H9 (cell line): ENCODE measurements at regions not wholly inside any gene's neighbourhood (a gene's known extent, or its start where the extent isn't known, plus 50 kb on each side); places are given as distances from the start of the nearest gene placed in this dataset.

Experiments
- DNase-seq: peaks from one replicate; pipeline ENCODE4 v3.0.0-alpha.2; 2017
- H2AFZ ChIP-seq: one replicate; pipeline ENCODE4 v1.6.1; 2013; ENCODE audit warnings: mild to moderate bottlenecking, low read length, control low read depth, moderate library complexity
- H2AK5ac ChIP-seq: 2 replicates; pipeline ENCODE4 v1.6.1; 2013; ENCODE audit warnings: low read length, control low read depth, mixed read lengths; ENCODE audit not compliant: insufficient read length
- H2BK120ac ChIP-seq: one replicate; pipeline ENCODE4 v1.6.1; 2013; ENCODE audit warnings: low read depth, mild to moderate bottlenecking, low read length, control low read depth, inconsistent platforms; ENCODE audit not compliant: poor library complexity, severe bottlenecking
- H2BK12ac ChIP-seq: 2 replicates; pipeline ENCODE4 v1.6.1; 2013; ENCODE audit warnings: low read length, control low read depth, mixed read lengths, low read depth; ENCODE audit not compliant: insufficient read length
- H2BK15ac ChIP-seq: 2 replicates; pipeline ENCODE4 v1.6.1; 2013; ENCODE audit warnings: low read depth, low read length, control low read depth
- H2BK20ac ChIP-seq: one replicate; pipeline ENCODE4 v1.6.1; 2013; ENCODE audit warnings: low read depth, mild to moderate bottlenecking, low read length, control low read depth, inconsistent platforms; ENCODE audit not compliant: poor library complexity, severe bottlenecking
- H2BK5ac ChIP-seq: 2 replicates; pipeline ENCODE4 v1.6.1; 2013; ENCODE audit warnings: low read length, control low read depth, mixed read lengths; ENCODE audit not compliant: insufficient read length
- H3K14ac ChIP-seq: 2 replicates; pipeline ENCODE4 v1.6.1; 2013; ENCODE audit warnings: low read length, control low read depth; ENCODE audit not compliant: insufficient read depth
- H3K18ac ChIP-seq: 2 replicates; pipeline ENCODE4 v1.6.1; 2013; ENCODE audit warnings: low read depth, mild to moderate bottlenecking, mixed read lengths, low read length, control low read depth; ENCODE audit not compliant: insufficient read length
- H3K23ac ChIP-seq: 2 replicates; pipeline ENCODE4 v1.6.1; 2013; ENCODE audit warnings: low read length, control low read depth, mixed read lengths, low read depth; ENCODE audit not compliant: insufficient read length
- H3K23me2 ChIP-seq: 2 replicates; pipeline ENCODE4 v1.6.1; 2013; ENCODE audit warnings: low read depth, mild to moderate bottlenecking, mixed read lengths, low read length, control low read depth; ENCODE audit not compliant: insufficient read length, poor library complexity, severe bottlenecking
- H3K27ac ChIP-seq: 2 replicates; pipeline ENCODE4 v1.5.1; 2013; ENCODE audit warnings: low read length, control low read depth, mixed read lengths, low read depth; ENCODE audit not compliant: insufficient read length
- H3K27me3 ChIP-seq: 2 replicates; pipeline ENCODE4 v1.6.1; 2013; ENCODE audit warnings: low read length, control low read depth, inconsistent platforms; ENCODE audit not compliant: insufficient read depth
- H3K4ac ChIP-seq: 2 replicates; pipeline ENCODE4 v1.6.1; 2013; ENCODE audit warnings: low read depth, mild to moderate bottlenecking, control low read depth, inconsistent platforms, low read length, moderate library complexity
- H3K4me1 ChIP-seq: 2 replicates; pipeline ENCODE4 v1.6.1; 2013; ENCODE audit warnings: low read length, control low read depth, inconsistent platforms; ENCODE audit not compliant: insufficient read depth
- H3K4me2 ChIP-seq: 2 replicates; pipeline ENCODE4 v1.6.1; 2013; ENCODE audit warnings: low read length, control low read depth, mixed read lengths; ENCODE audit not compliant: insufficient read length, insufficient read depth
- H3K56ac ChIP-seq: 2 replicates; pipeline ENCODE4 v1.6.1; 2013; ENCODE audit warnings: low read depth, mild to moderate bottlenecking, mixed read lengths, low read length, control low read depth; ENCODE audit not compliant: insufficient read length
- H3K79me1 ChIP-seq: 2 replicates; pipeline ENCODE4 v1.6.1; 2013; ENCODE audit warnings: low read depth, mild to moderate bottlenecking, moderate library complexity, low read length, control low read depth, inconsistent platforms; ENCODE audit not compliant: insufficient read depth, poor library complexity, severe bottlenecking
- H3K79me2 ChIP-seq: 2 replicates; pipeline ENCODE4 v1.6.1; 2013; ENCODE audit warnings: low read length, control low read depth, inconsistent platforms; ENCODE audit not compliant: insufficient read depth
- H3K9ac ChIP-seq: 2 replicates; pipeline ENCODE4 v1.6.1; 2013; ENCODE audit warnings: low read length, control low read depth, mixed read lengths; ENCODE audit not compliant: insufficient read length; ENCODE audit errors: extremely low read depth
- H3K9me3 ChIP-seq: one replicate; pipeline ENCODE4 v1.6.1; 2013; ENCODE audit warnings: low read depth, low read length, inconsistent platforms; ENCODE audit not compliant: control insufficient read depth
- H3T11ph ChIP-seq: one replicate; pipeline ENCODE4 v1.6.1; 2013; ENCODE audit warnings: mild to moderate bottlenecking, low read length, control low read depth, inconsistent platforms
- H4K20me1 ChIP-seq: one replicate; pipeline ENCODE4 v1.6.1; 2013; ENCODE audit not compliant: control insufficient read depth, insufficient read length, insufficient read depth
- H4K5ac ChIP-seq: 2 replicates; pipeline ENCODE4 v1.6.1; 2013; ENCODE audit warnings: low read depth, mild to moderate bottlenecking, mixed read lengths, low read length, control low read depth; ENCODE audit not compliant: insufficient read length
- H4K8ac ChIP-seq: replicated peaks from 2 replicates; pipeline ENCODE4 v1.6.1; 2013; ENCODE audit warnings: low read length, control low read depth, mixed read lengths, low read depth; ENCODE audit not compliant: insufficient read length
- H4K91ac ChIP-seq: 2 replicates; pipeline ENCODE4 v1.6.1; 2013; ENCODE audit warnings: low read depth, mild to moderate bottlenecking, moderate library complexity, mixed read lengths, low read length, control low read depth; ENCODE audit not compliant: insufficient read length
- H3K27ac Mint-ChIP-seq, 3 experiments: 2 replicates in 2 of 3; 3 replicates in 1 of 3; pipeline ENCODE4 v1.8.0; 2020 to 2021; ENCODE audit warnings: mixed read lengths in 3 of 3, mild to moderate bottlenecking in 1 of 3, moderate library complexity in 1 of 3
- H3K27me3 Mint-ChIP-seq: 2 replicates; pipeline ENCODE4 v1.8.0; 2021; ENCODE audit warnings: low read depth, mild to moderate bottlenecking, moderate library complexity, mixed read lengths
- H3K36me3 Mint-ChIP-seq, 3 experiments: 2 replicates in 2 of 3; 3 replicates in 1 of 3; pipeline ENCODE4 v1.8.0; 2020 to 2021; ENCODE audit warnings: low read depth in 3 of 3, mixed read lengths in 3 of 3; ENCODE audit not compliant: insufficient read depth in 1 of 3
- H3K4me1 Mint-ChIP-seq, 2 experiments: 2 replicates each; pipeline ENCODE4 v1.8.0; 2020; ENCODE audit warnings: mixed read lengths in 2 of 2
- H3K4me3 Mint-ChIP-seq, 2 experiments: 2 replicates in 1 of 2; 3 replicates in 1 of 2; pipeline ENCODE4 v1.8.0; 2020 to 2021; ENCODE audit warnings: mild to moderate bottlenecking in 2 of 2, mixed read lengths in 2 of 2, moderate library complexity in 1 of 2
- H3K9me3 Mint-ChIP-seq, 2 experiments: 2 replicates in 1 of 2; 3 replicates in 1 of 2; pipeline ENCODE4 v1.8.0; 2020; ENCODE audit warnings: mild to moderate bottlenecking in 2 of 2, mixed read lengths in 2 of 2, moderate library complexity in 1 of 2
- CTCF ChIP-seq: fragments of 200-600 bp; sonication (generic); conservative IDR thresholded peaks from 3 replicates; pipeline ENCODE4 v1.8.0; 2021; ENCODE audit warnings: antibody characterized with exemption, mild to moderate bottlenecking
- WGBS: extraction: QIAGEN DNeasy Blood & Tissue Kit; methylation state at CpG from one replicate; pipeline ENCODE4 v1.1.7; 2013; ENCODE audit warnings: missing lambda C conversion rate, low lambda C conversion rate, mixed read lengths; ENCODE audit not compliant: insufficient read length; ENCODE audit errors: extremely low coverage; 5-methylcytosine and 5-hydroxymethylcytosine counted together

- H3K4me3 Mint-ChIP-seq: no peak overlapping the region
- Histone ChIP-seq H3K4me2 (no peak overlapping the region), H4K20me1 (no peaks in the 10 kb centered on the region)
Observed at GRCh38 chr4:17169699-17170098, 271.3 kb upstream of the LDB2 start.

More at GRCh38 chr4:17169699-17170098, 271.3 kb upstream of the LDB2 start:
- H3K14ac ChIP-seq: no peak overlapping the region
- no peak overlapping the region for H3K27ac Mint-ChIP-seq
- no peak overlapping the region for H2BK15ac ChIP-seq
- no peak overlapping the region for H2AFZ ChIP-seq
- no peak overlapping the region for H3K18ac ChIP-seq
- H3K9me3 ChIP-seq: no peaks in the 10 kb centered on the region
- H3K56ac ChIP-seq: no peak overlapping the region
- no peak overlapping the region for H3K23ac ChIP-seq
- TF ChIP-seq CTCF: no peak
- no peaks in the 10 kb centered on the region for H3K9me3 Mint-ChIP-seq
- no CpG with 5 or more reads among the region's 1 CpG for WGBS
- H3K4ac ChIP-seq: no peak overlapping the region
- DNase-seq: no peak
- no peaks in the 10 kb centered on the region; the same call in 1 of the 2 replicates for H3K4me1 ChIP-seq
- no peaks in the 10 kb centered on the region for H3K23me2 ChIP-seq
- no peak overlapping the region for H2BK5ac ChIP-seq
- no peaks in the 10 kb centered on the region; the same call in 1 of the 2 replicates for H3K79me2 ChIP-seq
- H4K8ac ChIP-seq: no peak overlapping the region
- H3K36me3 Mint-ChIP-seq: no peaks in the 10 kb centered on the region
- no peak overlapping the region for H2BK120ac ChIP-seq
- H3K4me1 Mint-ChIP-seq: peaks cover 21 to 25% of the 10 kb centered on the region in 2 experiments
- no peak overlapping the region for H3K9ac ChIP-seq
- H2BK20ac ChIP-seq: no peak overlapping the region
- H4K5ac ChIP-seq: no peak overlapping the region
- H3K27ac ChIP-seq: no peak overlapping the region
- H3K79me1 ChIP-seq: no peaks in the 10 kb centered on the region
- no peak overlapping the region for H2AK5ac ChIP-seq
- no peak overlapping the region for H2BK12ac ChIP-seq
- H3T11ph ChIP-seq: no peak overlapping the region
- H3K27me3 ChIP-seq: no peaks in the 10 kb centered on the region; the same call in 1 of the 2 replicates
- H4K91ac ChIP-seq: no peak overlapping the region
- peaks cover 11% of the 10 kb centered on the region for H3K27me3 Mint-ChIP-seq
